Stomach (tissue), 8 donors: ENCODE measurements at regions not wholly inside any gene's neighbourhood (a gene's known extent, or its start where the extent isn't known, plus 50 kb on each side); places are given as distances from the start of the nearest gene placed in this dataset.

Experiments
- DNase-seq, 2 donors: peaks; one replicate each; pipeline versions ENCODE4 v3.0.0 to v3.0.0-alpha.2; 2013 to 2019
- H3K27ac ChIP-seq, 5 donors: fragments of 200-600 bp in 4 of 5; sonication (generic) in 4 of 5; one replicate each; pipeline ENCODE4 v1.5.1; 2013 to 2019; ENCODE audit warnings: mild to moderate bottlenecking in 1 of 5, moderate library complexity in 1 of 5
- H3K27me3 ChIP-seq, 3 donors: fragments of 200-600 bp; sonication (generic); one replicate each; pipeline ENCODE4 v1.5.1; 2017 to 2019; ENCODE audit warnings: mixed run types in 1 of 3
- H3K36me3 ChIP-seq, 4 donors: fragments of 200-600 bp; sonication (generic); 1 replicate in 3 of 4; 2 replicates in 1 of 4; pipeline ENCODE4 v1.5.1; 2016 to 2019
- H3K4me1 ChIP-seq, 4 donors: fragments of 200-600 bp; sonication (generic); one replicate each; pipeline ENCODE4 v1.5.1; 2016 to 2019
- H3K4me3 ChIP-seq, 4 donors: fragments of 200-600 bp; sonication (generic) in 3 of 4; one replicate each; pipeline ENCODE4 v1.5.1; 2016 to 2019; ENCODE audit warnings: mild to moderate bottlenecking in 1 of 4
- H3K9me3 ChIP-seq, 4 donors: fragments of 200-600 bp; sonication (generic); one replicate each; pipeline ENCODE4 v1.5.1; 2016 to 2019
- EP300 ChIP-seq: sonication (generic); formaldehyde crosslinking; IDR thresholded peaks from one replicate; pipeline ENCODE4 v1.6.1; 2017; ENCODE audit warnings: antibody characterized with exemption
- POLR2A ChIP-seq, 4 donors: fragments of 450-650 bp; IDR thresholded peaks; one replicate each; pipeline ENCODE4 v1.6.1; 2016; ENCODE audit warnings: antibody characterized with exemption in 4 of 4, control low read depth in 2 of 4, mild to moderate bottlenecking in 1 of 4, moderate library complexity in 1 of 4
- POLR2AphosphoS5 ChIP-seq, 3 donors: sonication (generic); formaldehyde crosslinking; IDR thresholded peaks; one replicate each; pipeline ENCODE4 v1.6.1; 2016; ENCODE audit warnings: antibody characterized with exemption in 3 of 3
- WGBS, 5 donors: extraction: QIAGEN DNeasy Blood & Tissue Kit in 3 of 5; methylation state at CpG; one replicate each; pipeline versions ENCODE4 v1.1.5 to v1.1.7; 2013 to 2018; 5-methylcytosine and 5-hydroxymethylcytosine counted together
- intact Hi-C: fragments of 100-400 bp; cut with DNase I; formaldehyde crosslinking; loops from one replicate; pipeline ENCODE4 v1.15.1; 2023; ENCODE audit warnings: low total_unique reads
- TF ChIP-seq, protein P1 (sequence below), 7 experiments: fragments of 450-650 bp in 4 of 7; fragments of 200-600 bp in 3 of 7; sonication (generic) in 3 of 7; IDR thresholded peaks; one replicate each; pipeline ENCODE4 v1.5.1; 2016 to 2019; ENCODE audit warnings: antibody characterized with exemption in 7 of 7, control low read depth in 2 of 7, mild to moderate bottlenecking in 1 of 7
- donor health status: healthy with polysubstance abuse.
- donor health status: Bipolar disorder and iron deficiency.
- donor health status: healthy.

DNA sequence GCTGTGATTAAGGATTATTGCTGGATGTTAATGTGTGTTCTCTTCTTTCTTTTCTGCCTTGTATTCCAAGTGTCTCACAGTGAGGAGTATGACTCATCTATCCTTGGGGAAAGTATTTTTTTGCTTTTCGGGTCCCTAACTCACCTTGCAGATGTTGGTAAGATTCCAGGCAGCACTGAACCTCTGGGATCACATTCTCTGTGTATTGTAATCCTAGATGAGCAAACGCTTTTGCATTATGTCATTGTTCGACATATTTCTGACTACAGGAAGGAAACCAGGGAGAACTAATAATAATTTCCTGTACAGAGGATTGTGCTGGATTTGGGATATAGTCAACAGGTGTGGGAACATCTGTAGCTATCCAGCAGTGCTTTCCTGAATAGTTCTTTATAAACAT, 246.1 kb upstream of the TUT7 start:
- no peaks in the 10 kb centered on the region for H3K9me3 ChIP-seq
- no peaks in the 10 kb centered on the region for H3K27me3 ChIP-seq
- H3K4me1 ChIP-seq = no peaks in the 10 kb centered on the region
- no peak overlapping the region for H3K27ac ChIP-seq
- no peaks in the 10 kb centered on the region for H3K36me3 ChIP-seq
- H3K4me3 ChIP-seq = no peak overlapping the region
- WGBS, 5 donors = 39 to 52% (median 50%) methylated on average over 3 of the region's 3 CpGs
- intact Hi-C loops = no loop called here
- TF ChIP-seq EP300 = no peak
- TF ChIP-seq, protein P1, sequence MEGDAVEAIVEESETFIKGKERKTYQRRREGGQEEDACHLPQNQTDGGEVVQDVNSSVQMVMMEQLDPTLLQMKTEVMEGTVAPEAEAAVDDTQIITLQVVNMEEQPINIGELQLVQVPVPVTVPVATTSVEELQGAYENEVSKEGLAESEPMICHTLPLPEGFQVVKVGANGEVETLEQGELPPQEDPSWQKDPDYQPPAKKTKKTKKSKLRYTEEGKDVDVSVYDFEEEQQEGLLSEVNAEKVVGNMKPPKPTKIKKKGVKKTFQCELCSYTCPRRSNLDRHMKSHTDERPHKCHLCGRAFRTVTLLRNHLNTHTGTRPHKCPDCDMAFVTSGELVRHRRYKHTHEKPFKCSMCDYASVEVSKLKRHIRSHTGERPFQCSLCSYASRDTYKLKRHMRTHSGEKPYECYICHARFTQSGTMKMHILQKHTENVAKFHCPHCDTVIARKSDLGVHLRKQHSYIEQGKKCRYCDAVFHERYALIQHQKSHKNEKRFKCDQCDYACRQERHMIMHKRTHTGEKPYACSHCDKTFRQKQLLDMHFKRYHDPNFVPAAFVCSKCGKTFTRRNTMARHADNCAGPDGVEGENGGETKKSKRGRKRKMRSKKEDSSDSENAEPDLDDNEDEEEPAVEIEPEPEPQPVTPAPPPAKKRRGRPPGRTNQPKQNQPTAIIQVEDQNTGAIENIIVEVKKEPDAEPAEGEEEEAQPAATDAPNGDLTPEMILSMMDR (IDR thresholded peaks at IDR 0.05) = no peak
- no peak for TF ChIP-seq POLR2A (IDR thresholded peaks at IDR 0.05)
- TF ChIP-seq POLR2AphosphoS5 (IDR thresholded peaks at IDR 0.05) = no peak
- DNase-seq = no peak

DNA sequence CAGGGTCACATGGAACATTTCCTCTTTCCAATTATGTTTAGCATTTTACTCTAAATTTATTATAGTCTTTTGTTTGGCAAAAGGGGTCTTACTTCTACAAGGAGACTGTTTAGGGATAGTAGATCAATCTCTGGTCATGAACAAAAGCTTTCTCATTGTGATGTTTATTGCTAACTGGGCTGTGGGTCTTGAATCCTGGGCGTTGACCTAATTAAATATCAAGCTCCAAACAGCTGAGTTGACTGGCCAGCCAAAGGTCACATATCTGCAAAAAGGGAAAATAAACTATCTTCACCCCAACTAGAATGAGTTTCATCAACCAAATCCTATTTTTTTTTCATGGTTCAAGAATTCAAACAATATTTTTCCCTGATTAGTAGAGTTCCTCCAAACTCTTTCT, 245.4 kb upstream of the TUT7 start:
- no peak for TF ChIP-seq EP300
- no peak for TF ChIP-seq POLR2AphosphoS5 (IDR thresholded peaks at IDR 0.05)
- no peak for TF ChIP-seq POLR2A (IDR thresholded peaks at IDR 0.05)
- TF ChIP-seq, protein P1 (IDR thresholded peaks at IDR 0.05) = no peak
- no peak for DNase-seq
- WGBS, 5 donors = 24 to 46% (median 28%) methylated on average over 1 of the region's 1 CpG
- no peaks in the 10 kb centered on the region for H3K27me3 ChIP-seq
- H3K4me3 ChIP-seq = no peak overlapping the region
- H3K9me3 ChIP-seq = no peaks in the 10 kb centered on the region
- no peak overlapping the region for H3K27ac ChIP-seq
- no peaks in the 10 kb centered on the region for H3K36me3 ChIP-seq
- intact Hi-C loops = no loop called here
- no peaks in the 10 kb centered on the region for H3K4me1 ChIP-seq

DNA sequence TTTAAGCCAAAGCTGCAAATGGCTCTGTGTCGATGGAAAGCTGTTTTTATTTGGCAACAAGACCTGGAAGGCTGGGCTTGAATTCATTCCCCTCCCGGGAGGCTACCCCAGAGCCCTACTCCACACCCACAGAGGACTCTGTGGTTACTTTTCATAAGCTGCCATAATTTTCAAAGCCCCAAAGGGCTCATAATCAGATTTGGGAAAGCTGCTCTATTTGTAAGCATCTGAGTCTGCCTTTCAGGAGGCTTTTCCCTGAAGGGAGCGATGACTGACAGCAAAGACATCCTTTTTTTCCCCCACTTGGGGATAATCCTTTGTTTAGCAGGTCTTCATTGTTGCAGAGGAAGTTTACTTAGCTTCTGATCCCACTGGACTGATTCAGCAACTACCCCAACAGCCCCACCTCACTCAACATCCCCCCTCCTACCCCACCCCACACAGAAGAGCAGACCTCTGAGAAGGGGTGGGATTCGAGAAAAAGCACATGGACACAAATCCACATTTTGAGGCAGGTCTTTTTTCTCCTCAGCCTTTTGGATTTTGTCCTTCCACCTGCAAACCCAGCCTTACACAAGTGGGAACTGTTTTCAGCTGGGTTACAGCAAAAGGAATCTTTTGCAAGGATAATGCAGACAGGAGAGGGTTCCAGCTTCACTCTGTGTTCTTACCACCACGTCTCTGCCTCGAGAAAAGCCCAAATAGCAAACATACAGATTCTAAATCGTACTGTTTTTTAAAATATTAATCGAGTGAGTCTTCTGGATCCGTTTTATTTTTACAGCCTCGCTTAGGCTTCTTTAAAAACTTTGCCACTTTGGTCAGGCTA, 244.4 kb upstream of the TUT7 start:
- H3K27me3 ChIP-seq = no peaks in the 10 kb centered on the region
- no peaks in the 10 kb centered on the region for H3K4me1 ChIP-seq
- no peak overlapping the region for H3K27ac ChIP-seq
- 58 to 65% (median 61%) methylated on average over 10 of the region's 10 CpGs for WGBS, 5 donors
- H3K4me3 ChIP-seq = no peak overlapping the region
- TF ChIP-seq, protein P1 (IDR thresholded peaks at IDR 0.05) = no peak
- TF ChIP-seq EP300 (no peak), POLR2A (IDR thresholded peaks at IDR 0.05) (no peak), POLR2AphosphoS5 (IDR thresholded peaks at IDR 0.05) (no peak)
- no peak for DNase-seq
- H3K9me3 ChIP-seq = no peaks in the 10 kb centered on the region
- intact Hi-C loops = no loop called here
- H3K36me3 ChIP-seq = no peaks in the 10 kb centered on the region

DNA sequence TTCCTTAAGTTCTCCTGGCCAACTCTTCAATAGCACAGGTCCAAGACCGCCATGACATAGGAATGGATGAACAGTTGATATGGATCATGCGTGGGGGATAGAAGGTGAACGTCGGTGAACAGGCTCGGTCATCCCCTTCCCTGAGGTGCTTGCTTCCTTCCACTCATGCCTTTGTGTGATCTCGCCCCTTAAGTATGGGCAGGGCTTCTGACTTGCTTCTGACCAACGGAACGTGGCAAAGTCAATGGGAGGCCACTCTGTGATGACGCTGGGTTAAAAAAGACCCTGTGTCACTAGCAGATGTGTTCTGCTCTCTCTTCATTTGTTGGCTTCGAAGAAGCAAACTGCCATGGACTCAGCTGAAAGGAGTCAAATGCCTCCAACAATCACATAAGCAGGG, 240.5 kb upstream of the TUT7 start:
- Histone ChIP-seq H3K36me3 (no peaks in the 10 kb centered on the region), H3K4me1 (no peaks in the 10 kb centered on the region), H3K27ac (no peak overlapping the region), H3K4me3 (no peak overlapping the region), H3K9me3 (no peaks in the 10 kb centered on the region), H3K27me3 (no peaks in the 10 kb centered on the region)
- TF ChIP-seq POLR2A (IDR thresholded peaks at IDR 0.05) (no peak), EP300 (no peak), POLR2AphosphoS5 (IDR thresholded peaks at IDR 0.05) (no peak)
- TF ChIP-seq, protein P1 (IDR thresholded peaks at IDR 0.05) = no peak
- intact Hi-C loops = no loop called here
- 78 to 91% (median 88%) methylated on average over 10 of the region's 10 CpGs for WGBS, 5 donors
- DNase-seq = no peak
